ENCODE measurements at regions not wholly inside any gene's neighbourhood (a gene's known extent, or its start where the extent isn't known, plus 50 kb on each side); places are given as distances from the start of the nearest gene placed in this dataset.

- H3K27me3 ChIP-seq (replicated peaks in 1 of 7), result peaks cover 0 to 10% (median 0%) of the 10 kb centered on the region in 7 donors
- TF ChIP-seq, protein P1, sequence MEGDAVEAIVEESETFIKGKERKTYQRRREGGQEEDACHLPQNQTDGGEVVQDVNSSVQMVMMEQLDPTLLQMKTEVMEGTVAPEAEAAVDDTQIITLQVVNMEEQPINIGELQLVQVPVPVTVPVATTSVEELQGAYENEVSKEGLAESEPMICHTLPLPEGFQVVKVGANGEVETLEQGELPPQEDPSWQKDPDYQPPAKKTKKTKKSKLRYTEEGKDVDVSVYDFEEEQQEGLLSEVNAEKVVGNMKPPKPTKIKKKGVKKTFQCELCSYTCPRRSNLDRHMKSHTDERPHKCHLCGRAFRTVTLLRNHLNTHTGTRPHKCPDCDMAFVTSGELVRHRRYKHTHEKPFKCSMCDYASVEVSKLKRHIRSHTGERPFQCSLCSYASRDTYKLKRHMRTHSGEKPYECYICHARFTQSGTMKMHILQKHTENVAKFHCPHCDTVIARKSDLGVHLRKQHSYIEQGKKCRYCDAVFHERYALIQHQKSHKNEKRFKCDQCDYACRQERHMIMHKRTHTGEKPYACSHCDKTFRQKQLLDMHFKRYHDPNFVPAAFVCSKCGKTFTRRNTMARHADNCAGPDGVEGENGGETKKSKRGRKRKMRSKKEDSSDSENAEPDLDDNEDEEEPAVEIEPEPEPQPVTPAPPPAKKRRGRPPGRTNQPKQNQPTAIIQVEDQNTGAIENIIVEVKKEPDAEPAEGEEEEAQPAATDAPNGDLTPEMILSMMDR (IDR thresholded peaks at IDR 0.05 in 8 of 11, conservative IDR thresholded peaks at IDR 0.05 in 3 of 11), result no peak
- TF ChIP-seq POLR2AphosphoS5 (IDR thresholded peaks at IDR 0.05) (no peak), POLR2A (IDR thresholded peaks at IDR 0.05) (no peak)
- no peaks in the 10 kb centered on the region for H3K9me3 ChIP-seq
- H3K36me3 ChIP-seq, result no peaks in the 10 kb centered on the region
- no peak for DNase-seq
- no peak overlapping the region for H3K4me3 ChIP-seq
- intact Hi-C loops (cut with DNase I; ENCODE audit: low total_unique reads), result no loop called here
- no peak overlapping the region for H3K27ac ChIP-seq
- no peaks in the 10 kb centered on the region for H3K4me1 ChIP-seq
- WGBS, 5 donors, result 78 to 87% (median 84%) methylated on average over 4 of the region's 4 CpGs
Observed at GRCh38 chr22:34045311-34045710, 125.0 kb upstream of the LARGE1 start.

GRCh38 chr22:34055525-34056200 lies 135.4 kb upstream of the LARGE1 start:
- no peaks in the 10 kb centered on the region for H3K36me3 ChIP-seq
- H3K9me3 ChIP-seq, result peaks cover 0 to 42% (median 25%) of the 10 kb centered on the region in 8 donors
- peaks cover 0 to 11% (median 0%) of the 10 kb centered on the region in 7 donors for H3K27me3 ChIP-seq (replicated peaks in 1 of 7)
- WGBS, 5 donors, result 39 to 56% (median 43%) methylated on average over 3 of the region's 3 CpGs
- intact Hi-C loops (cut with DNase I; ENCODE audit: low total_unique reads), result no loop called here
- no peak overlapping the region for H3K27ac ChIP-seq
- TF ChIP-seq POLR2A (IDR thresholded peaks at IDR 0.05) (no peak), POLR2AphosphoS5 (IDR thresholded peaks at IDR 0.05) (no peak)
- TF ChIP-seq, protein P1 (IDR thresholded peaks at IDR 0.05 in 8 of 11, conservative IDR thresholded peaks at IDR 0.05 in 3 of 11), result no peak
- DNase-seq, result no peak
- no peak overlapping the region for H3K4me3 ChIP-seq
- no peaks in the 10 kb centered on the region for H3K4me1 ChIP-seq

DNA sequence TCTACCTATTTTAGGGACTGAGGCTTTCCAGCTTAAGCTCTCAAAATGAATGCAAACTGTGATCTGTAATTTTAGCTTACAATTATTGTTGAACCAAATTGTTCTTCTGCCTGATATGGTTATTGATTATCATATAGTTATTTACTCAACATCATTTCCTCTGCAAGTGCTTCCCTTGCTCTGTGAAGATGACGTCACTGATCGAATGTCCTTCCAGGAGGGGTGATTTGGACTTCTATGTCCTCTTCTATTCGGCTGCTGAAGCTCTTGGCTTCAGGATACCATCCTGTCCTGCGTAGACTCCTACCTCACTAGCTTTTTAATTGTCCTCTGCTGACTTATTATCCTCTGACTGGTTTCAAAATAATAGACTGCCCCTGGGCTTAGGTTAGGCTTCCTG lies 137.4 kb upstream of the LARGE1 start:
- H3K27me3 ChIP-seq (replicated peaks in 1 of 7), result peaks cover 0 to 11% (median 0%) of the 10 kb centered on the region in 7 donors
- no peaks in the 10 kb centered on the region for H3K36me3 ChIP-seq
- H3K9me3 ChIP-seq, result peaks cover 0 to 46% (median 27%) of the 10 kb centered on the region in 8 donors
- no peaks in the 10 kb centered on the region for H3K4me1 ChIP-seq
- no peak overlapping the region for H3K27ac ChIP-seq
- no peak overlapping the region for H3K4me3 ChIP-seq
- TF ChIP-seq, protein P1 (IDR thresholded peaks at IDR 0.05 in 8 of 11, conservative IDR thresholded peaks at IDR 0.05 in 3 of 11), result no peak
- TF ChIP-seq POLR2AphosphoS5 (IDR thresholded peaks at IDR 0.05) (no peak), POLR2A (IDR thresholded peaks at IDR 0.05) (no peak)
- no peak for DNase-seq
- intact Hi-C loops (cut with DNase I; ENCODE audit: low total_unique reads), result no loop called here
- WGBS, 5 donors, result 72 to 85% (median 79%) methylated on average over 4 of the region's 4 CpGs

DNA sequence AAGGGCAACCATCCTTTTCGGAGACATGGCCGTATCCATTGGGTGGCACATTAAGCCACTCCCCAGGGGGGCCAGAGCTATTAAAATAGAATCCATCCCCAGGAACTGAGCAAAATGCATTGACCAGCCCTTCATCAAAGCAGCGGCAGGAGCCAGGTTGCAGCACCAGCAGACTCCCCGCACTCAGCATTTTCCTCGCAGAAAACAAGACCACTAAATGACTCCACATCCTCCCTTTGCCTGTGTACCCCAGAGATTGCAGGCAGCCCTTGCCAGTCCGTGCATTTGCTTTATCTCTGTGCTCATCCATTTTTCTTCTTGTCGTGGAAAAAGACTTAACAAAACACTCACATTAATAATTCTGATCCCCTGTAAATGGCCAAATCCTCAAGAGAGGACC lies 144.4 kb upstream of the LARGE1 start:
- no peak overlapping the region for H3K27ac ChIP-seq
- 62 to 82% (median 71%) methylated on average over 7 of the region's 7 CpGs for WGBS, 5 donors
- DNase-seq, result no peak
- H3K4me3 ChIP-seq, result no peak overlapping the region
- intact Hi-C loops (cut with DNase I; ENCODE audit: low total_unique reads), result no loop called here
- H3K27me3 ChIP-seq (replicated peaks in 1 of 7), result peaks cover 0 to 4% (median 0%) of the 10 kb centered on the region in 7 donors
- TF ChIP-seq POLR2AphosphoS5 (IDR thresholded peaks at IDR 0.05), result no peak
- TF ChIP-seq, protein P1 (IDR thresholded peaks at IDR 0.05 in 8 of 11, conservative IDR thresholded peaks at IDR 0.05 in 3 of 11), result no peak
- TF ChIP-seq POLR2A (IDR thresholded peaks at IDR 0.05), result no peak
- H3K9me3 ChIP-seq, result peaks cover 0 to 16% (median 10%) of the 10 kb centered on the region in 8 donors
- no peaks in the 10 kb centered on the region for H3K4me1 ChIP-seq
- H3K36me3 ChIP-seq, result no peaks in the 10 kb centered on the region

Data from spleen (tissue), 11 donors.